ENCODE measurements at regions not wholly inside any gene's neighbourhood (a gene's known extent, or its start where the extent isn't known, plus 50 kb on each side); places are given as distances from the start of the nearest gene placed in this dataset.
"Not testable (repeated sequence)": the region's sequence is repeated elsewhere in the genome, so short reads cannot be mapped to it uniquely, and the experiment has no call there.

GRCh38 chr3:94593526-94594150, 530.8 kb downstream of the NSUN3 start:
- DNase-seq (ENCODE audit: low read depth in 3 of 3, low spot score in 1 of 3) = no peak

- no peak for DNase-seq (ENCODE audit: low read depth in 3 of 3, low spot score in 1 of 3)
Observed at GRCh38 chr3:94596141-94596540, 533.3 kb downstream of the NSUN3 start.

GRCh38 chr3:94596887-94597566, 534.2 kb downstream of the NSUN3 start:
- DNase-seq (ENCODE audit: low read depth in 3 of 3, low spot score in 1 of 3) = no peak

- DNase-seq (ENCODE audit: low read depth in 3 of 3, low spot score in 1 of 3) = no peak
Observed at GRCh38 chr3:94607778-94608177, 544.9 kb downstream of the NSUN3 start.

GRCh38 chr3:94609908-94610307, 547.0 kb downstream of the NSUN3 start:
- DNase-seq (ENCODE audit: low read depth in 3 of 3, low spot score in 1 of 3) = no peak

GRCh38 chr3:94611596-94611995, 548.7 kb downstream of the NSUN3 start:
- no peak for DNase-seq (ENCODE audit: low read depth in 3 of 3, low spot score in 1 of 3)

GRCh38 chr3:94612631-94613030, 549.8 kb downstream of the NSUN3 start:
- DNase-seq (ENCODE audit: low read depth in 3 of 3, low spot score in 1 of 3) = no peak

GRCh38 chr3:94614192-94614591, 551.3 kb downstream of the NSUN3 start:
- no peak for DNase-seq (ENCODE audit: low read depth in 3 of 3, low spot score in 1 of 3)

GRCh38 chr3:94615275-94616065, 552.6 kb downstream of the NSUN3 start:
- DNase-seq (ENCODE audit: low read depth in 3 of 3, low spot score in 1 of 3) = no peak

- no peak for DNase-seq (ENCODE audit: low read depth in 3 of 3, low spot score in 1 of 3)
Observed at GRCh38 chr3:94616833-94617232, 554.0 kb downstream of the NSUN3 start.

- no peak for DNase-seq (ENCODE audit: low read depth in 3 of 3, low spot score in 1 of 3)
Observed at GRCh38 chr3:94617312-94617711, 554.5 kb downstream of the NSUN3 start.

GRCh38 chr3:94619643-94620042, 556.8 kb downstream of the NSUN3 start:
- no peak for DNase-seq (ENCODE audit: low read depth in 3 of 3, low spot score in 1 of 3)

GRCh38 chr3:94626573-94626972, 563.7 kb downstream of the NSUN3 start:
- no peak for DNase-seq (ENCODE audit: low read depth in 3 of 3, low spot score in 1 of 3)

GRCh38 chr3:94627689-94628088, 564.8 kb downstream of the NSUN3 start:
- no peak for DNase-seq (ENCODE audit: low read depth in 3 of 3, low spot score in 1 of 3)

GRCh38 chr3:94643400-94643799, 580.5 kb downstream of the NSUN3 start:
- DNase-seq (ENCODE audit: low read depth in 3 of 3, low spot score in 1 of 3) = no peak

- no peak for DNase-seq (ENCODE audit: low read depth in 3 of 3, low spot score in 1 of 3)
Observed at GRCh38 chr3:94645790-94646189, 582.9 kb downstream of the NSUN3 start.

- no peak for DNase-seq (ENCODE audit: low read depth in 3 of 3, low spot score in 1 of 3)
Observed at GRCh38 chr3:94647131-94647530, 584.3 kb downstream of the NSUN3 start.

- not testable (repeated sequence) for DNase-seq (ENCODE audit: low read depth in 3 of 3, low spot score in 1 of 3)
Observed at GRCh38 chr3:94648270-94649180, 585.7 kb downstream of the NSUN3 start.

- DNase-seq (ENCODE audit: low read depth in 3 of 3, low spot score in 1 of 3) = no peak
Observed at GRCh38 chr3:94654096-94654495, 591.2 kb downstream of the NSUN3 start.

GRCh38 chr3:94665922-94666321, 603.1 kb downstream of the NSUN3 start:
- no peak for DNase-seq (ENCODE audit: low read depth in 3 of 3, low spot score in 1 of 3)

- DNase-seq (ENCODE audit: low read depth in 3 of 3, low spot score in 1 of 3) = no peak
Observed at GRCh38 chr3:94671078-94671477, 608.2 kb downstream of the NSUN3 start.
